Thyroid gland (tissue), 4 donors: ENCODE measurements at regions not wholly inside any gene's neighbourhood (a gene's known extent, or its start where the extent isn't known, plus 50 kb on each side); places are given as distances from the start of the nearest gene placed in this dataset.

Experiments
- DNase-seq, 2 donors: peaks; one replicate each; pipeline ENCODE4 v3.0.0-alpha.2; 2019
- H3K27ac ChIP-seq, 3 donors: fragments of 200-600 bp; sonication (generic); 1 replicate in 2 of 3; 2 replicates in 1 of 3; pipeline ENCODE4 v1.5.1; 2016 to 2019; ENCODE audit warnings: mild to moderate bottlenecking in 1 of 3, moderate library complexity in 1 of 3
- H3K27me3 ChIP-seq: fragments of 200-600 bp; sonication (generic); one replicate; pipeline ENCODE4 v1.5.1; 2019
- H3K36me3 ChIP-seq, 2 donors: fragments of 200-600 bp; sonication (generic); one replicate each; pipeline ENCODE4 v1.5.1; 2016 to 2019
- H3K4me1 ChIP-seq, 2 donors: fragments of 200-600 bp; sonication (generic); one replicate each; pipeline ENCODE4 v1.5.1; 2017 to 2019
- H3K4me3 ChIP-seq, 3 donors: fragments of 200-600 bp; sonication (generic); replicated peaks in 1 of 3; 1 replicate in 2 of 3; 2 replicates in 1 of 3; pipeline ENCODE4 v1.5.1; 2016; ENCODE audit warnings: mild to moderate bottlenecking in 1 of 3
- H3K9me3 ChIP-seq: fragments of 200-600 bp; sonication (generic); one replicate; pipeline ENCODE4 v1.5.1; 2017
- POLR2A ChIP-seq, 2 donors: fragments of 450-650 bp; IDR thresholded peaks; one replicate each; pipeline ENCODE4 v1.6.1; 2017; ENCODE audit warnings: antibody characterized with exemption in 2 of 2, mild to moderate bottlenecking in 2 of 2, moderate library complexity in 1 of 2
- WGBS, 2 donors: methylation state at CpG; one replicate each; pipeline ENCODE4 v1.1.5; 2017; 5-methylcytosine and 5-hydroxymethylcytosine counted together
- intact Hi-C: fragments of 100-400 bp; cut with DNase I; formaldehyde crosslinking; loops from one replicate; pipeline ENCODE4 v1.15.1; 2023
- TF ChIP-seq, protein P1 (sequence below), 6 experiments: fragments of 200-600 bp in 3 of 6; fragments of 450-650 bp in 3 of 6; sonication (generic) in 3 of 6; IDR thresholded peaks; one replicate each; pipeline ENCODE4 v1.5.1; 2016 to 2019; ENCODE audit warnings: antibody characterized with exemption in 6 of 6, mild to moderate bottlenecking in 2 of 6, inconsistent platforms in 1 of 6, moderate library complexity in 1 of 6

DNA sequence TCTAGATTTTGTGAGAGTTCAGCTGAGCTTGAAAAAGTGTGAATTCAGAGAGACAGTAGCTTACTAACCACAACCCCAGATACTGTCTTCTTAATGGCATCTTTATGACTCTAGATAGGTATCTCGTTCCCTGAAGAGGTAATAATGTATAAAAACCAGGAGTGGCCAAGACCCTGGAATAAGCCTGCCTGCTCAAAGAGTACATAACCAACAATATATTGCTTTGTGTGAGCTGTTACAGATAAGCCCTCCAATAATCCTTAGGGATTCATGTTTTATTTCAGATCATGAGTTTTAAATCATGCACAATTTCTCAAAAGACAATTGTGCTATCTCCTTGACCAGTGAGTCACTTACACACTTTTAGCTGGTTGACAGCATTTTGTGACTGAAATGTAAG is 327.8 kb upstream of the ADGRB3 start:
- no peaks in the 10 kb centered on the region for H3K4me1 ChIP-seq
- no peak for DNase-seq
- WGBS, 2 donors, result 76 to 82% methylated on average over 1 of the region's 1 CpG
- no peak overlapping the region for H3K4me3 ChIP-seq
- no peaks in the 10 kb centered on the region for H3K27me3 ChIP-seq
- H3K9me3 ChIP-seq, result no peaks in the 10 kb centered on the region
- TF ChIP-seq, protein P1, sequence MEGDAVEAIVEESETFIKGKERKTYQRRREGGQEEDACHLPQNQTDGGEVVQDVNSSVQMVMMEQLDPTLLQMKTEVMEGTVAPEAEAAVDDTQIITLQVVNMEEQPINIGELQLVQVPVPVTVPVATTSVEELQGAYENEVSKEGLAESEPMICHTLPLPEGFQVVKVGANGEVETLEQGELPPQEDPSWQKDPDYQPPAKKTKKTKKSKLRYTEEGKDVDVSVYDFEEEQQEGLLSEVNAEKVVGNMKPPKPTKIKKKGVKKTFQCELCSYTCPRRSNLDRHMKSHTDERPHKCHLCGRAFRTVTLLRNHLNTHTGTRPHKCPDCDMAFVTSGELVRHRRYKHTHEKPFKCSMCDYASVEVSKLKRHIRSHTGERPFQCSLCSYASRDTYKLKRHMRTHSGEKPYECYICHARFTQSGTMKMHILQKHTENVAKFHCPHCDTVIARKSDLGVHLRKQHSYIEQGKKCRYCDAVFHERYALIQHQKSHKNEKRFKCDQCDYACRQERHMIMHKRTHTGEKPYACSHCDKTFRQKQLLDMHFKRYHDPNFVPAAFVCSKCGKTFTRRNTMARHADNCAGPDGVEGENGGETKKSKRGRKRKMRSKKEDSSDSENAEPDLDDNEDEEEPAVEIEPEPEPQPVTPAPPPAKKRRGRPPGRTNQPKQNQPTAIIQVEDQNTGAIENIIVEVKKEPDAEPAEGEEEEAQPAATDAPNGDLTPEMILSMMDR (IDR thresholded peaks at IDR 0.05), result no peak
- no peak for TF ChIP-seq POLR2A (IDR thresholded peaks at IDR 0.05)
- H3K27ac ChIP-seq, result no peak overlapping the region
- intact Hi-C loops, result no loop called here
- H3K36me3 ChIP-seq, result no peaks in the 10 kb centered on the region

DNA sequence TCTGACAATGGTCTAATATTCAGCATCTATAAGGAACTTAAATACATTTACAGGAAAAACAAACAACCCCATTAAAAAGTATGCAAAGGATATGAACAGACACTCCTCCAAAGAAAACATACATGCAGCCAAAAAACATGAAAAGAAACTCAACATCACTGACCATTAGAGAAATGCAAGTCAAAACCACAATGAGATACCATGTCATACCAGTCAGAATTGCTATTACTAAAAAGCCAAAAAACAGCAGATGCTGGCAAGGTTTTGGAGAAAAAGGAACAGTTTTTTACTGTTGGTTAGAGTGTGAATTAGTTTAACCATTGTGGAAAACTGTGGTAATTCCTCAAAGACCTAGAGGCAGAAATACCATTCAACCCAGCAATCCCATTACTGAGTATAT is 339.0 kb upstream of the ADGRB3 start:
- Histone ChIP-seq H3K36me3 (no peaks in the 10 kb centered on the region), H3K4me3 (no peak overlapping the region), H3K27ac (no peak overlapping the region), H3K9me3 (no peaks in the 10 kb centered on the region), H3K4me1 (no peaks in the 10 kb centered on the region), H3K27me3 (no peaks in the 10 kb centered on the region)
- intact Hi-C loops, result no loop called here
- no peak for DNase-seq
- TF ChIP-seq, protein P1 (IDR thresholded peaks at IDR 0.05), result no peak
- TF ChIP-seq POLR2A (IDR thresholded peaks at IDR 0.05), result no peak

DNA sequence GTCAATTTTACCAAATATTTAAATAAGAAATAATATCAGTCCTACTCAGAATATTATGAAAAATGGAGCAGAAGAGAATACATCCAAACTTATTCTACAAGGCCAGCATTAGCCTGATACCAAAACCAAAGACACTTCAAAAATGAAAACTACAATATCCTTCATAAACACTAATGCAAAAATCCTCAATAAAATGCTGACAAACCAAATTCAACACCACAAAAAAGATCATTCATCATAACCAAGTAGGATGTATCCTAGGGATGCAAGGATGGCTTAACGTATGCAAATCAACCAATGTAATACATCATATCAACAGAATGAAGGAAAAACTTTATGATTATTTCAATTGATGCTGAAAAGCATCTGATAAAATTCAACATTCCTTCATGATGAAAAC is 352.4 kb upstream of the ADGRB3 start:
- no peak for DNase-seq
- intact Hi-C loops, result no loop called here
- Histone ChIP-seq H3K4me3 (no peak overlapping the region), H3K9me3 (no peaks in the 10 kb centered on the region), H3K27me3 (no peaks in the 10 kb centered on the region), H3K36me3 (no peaks in the 10 kb centered on the region), H3K4me1 (no peaks in the 10 kb centered on the region), H3K27ac (no peak overlapping the region)
- TF ChIP-seq, protein P1 (IDR thresholded peaks at IDR 0.05), result no peak
- no peak for TF ChIP-seq POLR2A (IDR thresholded peaks at IDR 0.05)
- 48 to 84% methylated on average over 1 of the region's 1 CpG for WGBS, 2 donors

DNA sequence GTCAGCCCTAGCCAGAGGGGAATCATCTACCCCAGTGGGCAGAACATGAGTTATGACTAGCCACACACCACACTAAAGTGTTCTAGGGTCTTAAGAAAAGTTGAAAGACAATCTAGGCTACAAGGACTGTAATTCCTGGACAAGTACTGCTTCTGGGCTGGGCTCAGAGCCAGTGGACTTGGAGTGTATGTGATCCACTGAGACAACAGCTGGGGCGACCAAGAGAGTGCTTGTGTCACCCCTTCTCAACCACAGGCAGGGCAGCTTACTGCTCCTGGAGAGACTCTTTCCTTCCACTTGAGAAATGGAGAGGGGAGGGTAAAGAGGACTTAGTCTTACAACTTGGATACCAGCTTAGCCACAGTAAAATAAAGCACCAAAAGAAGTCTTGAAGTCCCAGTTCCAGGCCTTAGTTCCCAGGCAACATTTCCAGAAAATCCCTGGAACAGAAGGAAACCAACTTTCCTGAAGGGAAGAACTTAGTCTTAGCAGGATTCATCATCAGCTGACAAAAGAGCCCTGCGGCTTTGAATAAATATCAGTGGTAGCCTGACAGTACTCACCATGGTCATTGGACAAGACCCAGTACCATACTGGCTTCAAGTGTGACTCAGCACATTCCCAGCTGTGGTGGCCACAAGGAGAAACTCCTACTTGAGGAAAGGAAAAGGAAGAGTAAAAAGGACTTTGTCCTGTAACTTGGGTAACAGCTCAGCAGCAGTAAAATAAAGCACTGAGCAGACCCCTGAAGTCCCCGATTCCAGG is 355.1 kb upstream of the ADGRB3 start:
- Histone ChIP-seq H3K27ac (no peak overlapping the region), H3K36me3 (no peaks in the 10 kb centered on the region), H3K27me3 (no peaks in the 10 kb centered on the region), H3K4me3 (no peak overlapping the region), H3K9me3 (no peaks in the 10 kb centered on the region), H3K4me1 (no peaks in the 10 kb centered on the region)
- intact Hi-C loops, result no loop called here
- no peak for DNase-seq
- TF ChIP-seq, protein P1 (IDR thresholded peaks at IDR 0.05), result no peak
- TF ChIP-seq POLR2A (IDR thresholded peaks at IDR 0.05), result no peak
- WGBS, 2 donors, result 62 to 69% methylated on average over 3 of the region's 3 CpGs

DNA sequence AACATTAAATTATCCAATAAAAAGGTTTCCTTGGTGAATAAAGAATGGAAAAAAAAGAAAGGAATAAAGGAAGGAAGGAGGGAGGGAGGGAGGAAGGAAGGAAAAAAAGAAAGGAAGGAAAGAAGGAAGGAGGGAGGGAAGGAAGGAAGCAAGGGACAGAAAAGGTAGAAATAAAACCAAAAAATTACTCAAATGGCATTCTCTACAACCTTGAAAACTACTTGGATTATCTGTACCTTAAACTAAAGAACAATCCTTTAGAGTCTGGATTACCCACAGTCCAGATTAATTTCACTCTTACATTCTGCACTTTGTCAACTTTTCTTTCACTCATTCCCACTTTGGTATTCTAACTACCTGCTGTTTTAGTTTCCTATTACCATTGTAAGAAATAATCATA is 361.8 kb upstream of the ADGRB3 start:
- no peaks in the 10 kb centered on the region for H3K27me3 ChIP-seq
- H3K9me3 ChIP-seq, result no peaks in the 10 kb centered on the region
- DNase-seq, result no peak
- H3K4me3 ChIP-seq, result no peak overlapping the region
- intact Hi-C loops, result no loop called here
- H3K4me1 ChIP-seq, result no peaks in the 10 kb centered on the region
- no peak overlapping the region for H3K27ac ChIP-seq
- no peaks in the 10 kb centered on the region for H3K36me3 ChIP-seq
- no peak for TF ChIP-seq POLR2A (IDR thresholded peaks at IDR 0.05)
- TF ChIP-seq, protein P1 (IDR thresholded peaks at IDR 0.05), result no peak
